Dendritic cell treated with granulocyte-macrophage colony-stimulating factor and Interleukin-4, amounts not matched to agents 40 ng/mL and 50 ng/mL, for 4 days (primary cell): ENCODE measurements at regions not wholly inside any gene's neighbourhood (a gene's known extent, or its start where the extent isn't known, plus 50 kb on each side); places are given as distances from the start of the nearest gene placed in this dataset.
"Not testable (repeated sequence)": the region's sequence is repeated elsewhere in the genome, so short reads cannot be mapped to it uniquely, and the experiment has no call there.

Source experiments
- H3K27ac Mint-ChIP-seq: one replicate; pipeline ENCODE4 v1.8.0; 2022; ENCODE audit warnings: mild to moderate bottlenecking, mixed read lengths
- H3K27me3 Mint-ChIP-seq: one replicate; pipeline ENCODE4 v1.8.0; 2022; ENCODE audit warnings: mild to moderate bottlenecking, mixed read lengths
- H3K36me3 Mint-ChIP-seq: one replicate; pipeline ENCODE4 v1.8.0; 2022; ENCODE audit warnings: low read depth, mixed read lengths
- H3K4me1 Mint-ChIP-seq: one replicate; pipeline ENCODE4 v1.8.0; 2022; ENCODE audit warnings: low read depth, mixed read lengths
- H3K4me3 Mint-ChIP-seq: one replicate; pipeline ENCODE4 v1.8.0; 2022; ENCODE audit warnings: mild to moderate bottlenecking, moderate library complexity, mixed read lengths
- H3K9me3 Mint-ChIP-seq: one replicate; pipeline ENCODE4 v1.8.0; 2022; ENCODE audit warnings: mixed read lengths
- intact Hi-C: fragments of 100-400 bp; cut with micrococcal nuclease; formaldehyde crosslinking; loops from one replicate; pipeline ENCODE4 v1.15.0; 2022

- H3K4me3 Mint-ChIP-seq: no peak overlapping the region
- no peaks in the 10 kb centered on the region for H3K27me3 Mint-ChIP-seq
- intact Hi-C loops: no loop called here
- H3K27ac Mint-ChIP-seq: no peak overlapping the region
- peaks cover 24% of the 10 kb centered on the region for H3K9me3 Mint-ChIP-seq
- H3K36me3 Mint-ChIP-seq: no peaks in the 10 kb centered on the region
- no peaks in the 10 kb centered on the region for H3K4me1 Mint-ChIP-seq
These were observed 763.6 kb upstream of the LRRTM1 start for GRCh38 chr2:81068144-81068543.

DNA sequence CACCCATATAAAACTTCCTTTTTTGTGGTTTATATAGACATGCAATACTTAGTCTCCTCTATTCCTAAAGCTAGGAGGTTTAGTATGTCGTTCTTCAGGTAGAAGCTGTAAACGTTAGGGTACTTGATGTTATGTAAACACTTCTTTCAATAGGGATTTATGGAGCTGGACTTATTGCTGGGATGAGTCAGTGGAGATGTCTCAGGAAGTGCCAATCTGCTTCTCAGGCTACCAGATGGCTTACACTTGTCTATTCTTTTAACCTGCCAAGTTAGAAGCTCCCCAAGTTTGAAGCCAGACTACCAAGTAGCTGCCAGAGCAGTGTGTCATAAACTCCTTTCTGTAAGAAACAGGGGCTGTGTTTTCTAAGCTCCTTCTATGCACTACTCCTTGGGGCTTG lies 756.5 kb upstream of the LRRTM1 start:
- intact Hi-C loops: no loop called here
- Mint-ChIP-seq H3K27ac (no peak overlapping the region), H3K4me1 (no peaks in the 10 kb centered on the region), H3K36me3 (no peaks in the 10 kb centered on the region), H3K4me3 (no peak overlapping the region), H3K9me3 (peaks cover 30% of the 10 kb centered on the region), H3K27me3 (no peaks in the 10 kb centered on the region)

DNA sequence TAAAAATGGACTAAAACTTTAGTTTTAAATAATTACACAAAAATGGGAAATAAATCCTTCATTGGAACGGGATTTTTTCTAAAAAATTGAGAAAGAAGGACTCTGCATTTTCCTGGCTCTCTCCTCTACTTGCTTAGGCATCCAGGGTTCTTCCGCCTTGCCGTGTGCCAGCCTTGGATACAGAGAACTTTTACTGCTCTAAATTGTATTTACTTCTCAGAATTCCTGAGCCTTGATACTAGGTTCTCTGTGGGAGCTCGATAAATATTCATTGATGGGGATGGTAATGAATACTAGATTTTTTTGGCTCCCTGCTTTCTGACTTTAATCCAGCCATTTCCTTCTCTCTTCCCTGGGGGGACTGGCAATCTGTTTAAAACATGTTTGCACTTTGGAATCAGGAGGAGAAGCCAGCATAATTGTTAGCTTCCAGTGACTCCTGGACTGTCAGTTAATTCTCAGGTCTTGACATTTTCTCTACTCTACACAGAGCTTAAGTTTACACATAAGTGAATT lies 746.1 kb upstream of the LRRTM1 start:
- H3K36me3 Mint-ChIP-seq: no peaks in the 10 kb centered on the region
- intact Hi-C loops: no loop called here
- no peaks in the 10 kb centered on the region for H3K27me3 Mint-ChIP-seq
- no peak overlapping the region for H3K4me3 Mint-ChIP-seq
- no peaks in the 10 kb centered on the region for H3K4me1 Mint-ChIP-seq
- H3K27ac Mint-ChIP-seq: no peak overlapping the region
- H3K9me3 Mint-ChIP-seq: peaks cover 29% of the 10 kb centered on the region

GRCh38 chr2:81043681-81044080 lies 739.1 kb upstream of the LRRTM1 start:
- intact Hi-C loops: no loop called here
- Mint-ChIP-seq H3K36me3 (no peaks in the 10 kb centered on the region), H3K9me3 (peaks cover 54% of the 10 kb centered on the region), H3K27ac (no peak overlapping the region), H3K4me1 (no peaks in the 10 kb centered on the region), H3K4me3 (no peak overlapping the region), H3K27me3 (no peaks in the 10 kb centered on the region)

DNA sequence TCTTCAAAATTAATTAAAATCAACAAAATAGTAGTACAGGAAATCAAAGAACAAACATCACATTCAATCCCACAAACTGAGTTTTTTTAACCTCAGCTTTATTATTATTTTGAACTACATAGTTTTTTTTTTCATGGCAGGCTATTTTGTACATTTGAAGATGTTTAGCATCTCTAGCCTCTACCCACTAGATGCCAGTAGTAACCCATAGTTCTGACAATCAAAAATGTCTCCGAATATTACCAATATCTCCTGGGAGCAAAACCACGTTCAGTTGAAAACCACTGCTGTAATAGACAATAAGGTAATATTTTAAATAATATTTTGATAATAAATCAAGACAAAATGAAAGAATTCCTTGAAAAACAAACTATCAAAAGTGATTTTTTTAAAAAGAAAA lies 702.6 kb upstream of the LRRTM1 start:
- no peaks in the 10 kb centered on the region for H3K27me3 Mint-ChIP-seq
- intact Hi-C loops: no loop called here
- no peaks in the 10 kb centered on the region for H3K4me1 Mint-ChIP-seq
- H3K9me3 Mint-ChIP-seq: peaks cover 32% of the 10 kb centered on the region
- no peaks in the 10 kb centered on the region for H3K36me3 Mint-ChIP-seq
- H3K27ac Mint-ChIP-seq: no peak overlapping the region
- H3K4me3 Mint-ChIP-seq: no peak overlapping the region

- intact Hi-C loops: no loop called here
- Mint-ChIP-seq H3K4me1 (no peaks in the 10 kb centered on the region), H3K36me3 (no peaks in the 10 kb centered on the region), H3K27ac (no peak overlapping the region), H3K9me3 (peaks cover 59% of the 10 kb centered on the region), H3K4me3 (no peak overlapping the region), H3K27me3 (no peaks in the 10 kb centered on the region)
These were observed 698.4 kb upstream of the LRRTM1 start for GRCh38 chr2:81002906-81003305.

- H3K9me3 Mint-ChIP-seq: peaks cover 36% of the 10 kb centered on the region
- H3K27me3 Mint-ChIP-seq: no peaks in the 10 kb centered on the region
- no peaks in the 10 kb centered on the region for H3K36me3 Mint-ChIP-seq
- no peak overlapping the region for H3K4me3 Mint-ChIP-seq
- H3K27ac Mint-ChIP-seq: no peak overlapping the region
- intact Hi-C loops: no loop called here
- no peaks in the 10 kb centered on the region for H3K4me1 Mint-ChIP-seq
These were observed 682.9 kb upstream of the LRRTM1 start for GRCh38 chr2:80987466-80987865.

DNA sequence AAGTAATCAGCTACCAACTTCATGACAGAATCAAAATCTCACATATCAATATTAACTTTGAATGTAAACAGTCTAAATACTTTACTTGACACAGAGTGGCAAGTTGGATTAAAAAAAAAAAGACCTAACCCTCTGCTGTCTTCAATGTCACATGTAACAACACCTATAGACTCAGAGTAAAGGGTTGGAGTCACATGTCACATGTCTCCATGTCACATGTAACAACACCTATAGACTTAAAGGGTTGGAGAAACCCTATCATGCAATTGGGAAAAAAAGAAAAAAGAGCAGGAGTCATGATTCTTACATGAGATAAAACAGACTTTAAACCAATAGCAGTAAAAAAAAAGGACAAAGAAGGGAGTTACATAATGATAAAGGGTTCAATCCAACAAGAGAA lies 665.3 kb upstream of the LRRTM1 start:
- Mint-ChIP-seq H3K27me3 (no peaks in the 10 kb centered on the region), H3K4me3 (no peak overlapping the region), H3K9me3 (peaks cover 79% of the 10 kb centered on the region), H3K4me1 (no peaks in the 10 kb centered on the region), H3K27ac (no peak overlapping the region), H3K36me3 (no peaks in the 10 kb centered on the region)
- intact Hi-C loops: no loop called here

GRCh38 chr2:80968450-80968849 lies 663.9 kb upstream of the LRRTM1 start:
- intact Hi-C loops: no loop called here

GRCh38 chr2:80947601-80948130 lies 643.1 kb upstream of the LRRTM1 start:
- Mint-ChIP-seq H3K9me3 (peaks cover 11% of the 10 kb centered on the region), H3K36me3 (no peaks in the 10 kb centered on the region), H3K27me3 (no peaks in the 10 kb centered on the region), H3K27ac (no peak overlapping the region), H3K4me1 (no peaks in the 10 kb centered on the region), H3K4me3 (no peak overlapping the region)
- intact Hi-C loops: no loop called here

More at GRCh38 chr2:80968450-80968849, 663.9 kb upstream of the LRRTM1 start:
- Mint-ChIP-seq H3K9me3 (peaks cover 82% of the 10 kb centered on the region), H3K27me3 (no peaks in the 10 kb centered on the region), H3K27ac (no peak overlapping the region), H3K4me1 (no peaks in the 10 kb centered on the region), H3K4me3 (no peak overlapping the region), H3K36me3 (no peaks in the 10 kb centered on the region)

DNA sequence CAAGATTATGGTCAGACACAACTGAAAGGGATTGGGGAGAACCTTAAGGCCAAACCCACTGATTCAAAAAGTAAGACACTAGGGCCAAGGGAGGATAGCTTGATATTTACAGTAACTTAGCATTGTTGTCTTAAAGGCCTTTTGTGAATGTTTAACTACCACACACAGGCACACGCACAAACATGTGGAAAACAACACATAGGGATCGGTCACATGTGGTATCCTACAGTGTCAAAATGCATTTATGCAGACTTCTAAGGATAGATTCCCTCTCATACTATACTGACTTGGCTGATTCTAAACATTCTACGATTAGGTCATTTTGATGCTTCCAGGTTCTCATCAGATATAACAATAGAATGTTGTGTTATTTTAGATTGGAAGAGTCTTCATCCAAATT lies 638.9 kb upstream of the LRRTM1 start:
- H3K27me3 Mint-ChIP-seq: no peaks in the 10 kb centered on the region
- H3K36me3 Mint-ChIP-seq: no peaks in the 10 kb centered on the region
- no peak overlapping the region for H3K27ac Mint-ChIP-seq
- H3K4me3 Mint-ChIP-seq: no peak overlapping the region
- intact Hi-C loops: no loop called here
- H3K4me1 Mint-ChIP-seq: no peaks in the 10 kb centered on the region
- H3K9me3 Mint-ChIP-seq: peaks cover 25% of the 10 kb centered on the region

DNA sequence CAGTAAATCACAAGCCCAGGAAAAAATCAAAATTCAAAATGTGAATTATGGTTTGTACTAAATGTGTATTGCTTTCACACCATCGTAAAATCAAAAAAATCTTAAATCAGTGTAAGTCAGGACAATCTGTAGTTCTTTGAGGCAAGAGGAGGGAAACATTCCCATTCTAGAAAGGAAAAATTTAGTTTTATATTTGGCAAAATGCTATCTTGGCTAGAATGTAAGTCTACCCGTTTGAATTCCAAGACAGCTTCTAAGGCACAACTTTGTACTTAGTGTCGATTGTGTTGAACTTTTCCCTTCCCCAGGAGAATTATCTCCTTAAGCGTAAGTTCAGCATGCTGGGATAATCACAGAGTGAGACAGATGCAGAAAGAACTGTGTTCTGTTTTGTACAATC lies 638.2 kb upstream of the LRRTM1 start:
- no peaks in the 10 kb centered on the region for H3K27me3 Mint-ChIP-seq
- H3K27ac Mint-ChIP-seq: no peak overlapping the region
- no peaks in the 10 kb centered on the region for H3K4me1 Mint-ChIP-seq
- intact Hi-C loops: no loop called here
- no peaks in the 10 kb centered on the region for H3K36me3 Mint-ChIP-seq
- peaks cover 33% of the 10 kb centered on the region for H3K9me3 Mint-ChIP-seq
- no peak overlapping the region for H3K4me3 Mint-ChIP-seq

- Mint-ChIP-seq H3K9me3 (peaks cover 54% of the 10 kb centered on the region), H3K27me3 (no peaks in the 10 kb centered on the region), H3K4me1 (no peaks in the 10 kb centered on the region), H3K4me3 (no peak overlapping the region), H3K27ac (no peak overlapping the region), H3K36me3 (no peaks in the 10 kb centered on the region)
- intact Hi-C loops: no loop called here
These were observed 633.9 kb upstream of the LRRTM1 start for GRCh38 chr2:80938463-80938862.

DNA sequence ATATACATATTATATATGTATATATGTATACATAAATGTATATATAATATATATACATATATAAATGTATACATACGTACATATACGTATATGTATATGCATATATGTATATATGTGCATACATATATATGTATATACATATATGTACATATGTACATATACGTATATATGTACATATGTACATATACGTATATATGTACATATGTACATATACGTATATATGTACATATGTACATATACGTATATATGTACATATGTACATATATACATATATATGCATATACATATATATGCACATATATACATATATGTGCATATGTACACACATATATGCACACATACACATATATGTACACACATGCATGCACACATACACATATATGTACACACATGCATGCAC lies 627.3 kb upstream of the LRRTM1 start:
- H3K4me3 Mint-ChIP-seq, H3K36me3 Mint-ChIP-seq, intact Hi-C loops, H3K27me3 Mint-ChIP-seq, H3K27ac Mint-ChIP-seq, H3K4me1 Mint-ChIP-seq: not testable (repeated sequence)
- H3K9me3 Mint-ChIP-seq: peaks cover 68% of the 10 kb centered on the region

DNA sequence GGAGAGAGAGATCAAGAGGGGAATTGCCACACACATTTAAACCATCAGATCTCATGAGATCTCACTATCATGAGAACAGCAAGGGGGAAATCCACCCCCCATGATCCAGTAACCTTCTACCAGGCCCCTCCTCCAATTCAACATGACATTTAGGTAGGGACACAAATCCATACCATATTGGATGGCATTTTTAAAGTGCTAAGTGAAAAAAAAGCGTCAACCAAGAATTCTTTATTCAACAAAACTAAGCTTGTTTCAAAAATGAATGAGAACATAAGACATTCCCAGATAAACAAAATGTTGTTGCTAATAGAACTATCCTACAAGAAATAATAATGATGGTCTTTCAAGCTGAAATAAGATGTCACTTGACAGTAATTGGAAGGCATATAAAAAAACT lies 626.2 kb upstream of the LRRTM1 start:
- Mint-ChIP-seq H3K27me3 (no peaks in the 10 kb centered on the region), H3K27ac (no peak overlapping the region), H3K36me3 (no peaks in the 10 kb centered on the region), H3K9me3 (peaks cover 59% of the 10 kb centered on the region), H3K4me3 (no peak overlapping the region), H3K4me1 (no peaks in the 10 kb centered on the region)
- intact Hi-C loops: no loop called here
